PFSK-1 (cell line): ENCODE measurements at regions not wholly inside any gene's neighbourhood (a gene's known extent, or its start where the extent isn't known, plus 50 kb on each side); places are given as distances from the start of the nearest gene placed in this dataset.
A peak's percentile ranks its signal among the peaks of the same experiment; 100 is the strongest.

Source experiments
- FOXP2 ChIP-seq: optimal IDR thresholded peaks from 2 replicates; pipeline ENCODE3; 2011; ENCODE audit warnings: borderline replicate concordance, control low read depth, inconsistent platforms; ENCODE audit not compliant: insufficient read depth; ENCODE audit errors: extremely low read length, extremely low read depth
- POLR2AphosphoS5 ChIP-seq: IDR thresholded peaks from 2 replicates; pipeline ENCODE4 v1.6.1; 2012; ENCODE audit warnings: low read depth, mild to moderate bottlenecking, control low read depth, low read length, moderate library complexity
- SIN3A ChIP-seq: IDR thresholded peaks from 2 replicates; pipeline ENCODE4 v1.6.1; 2012; ENCODE audit warnings: mild to moderate bottlenecking, low read length, moderate library complexity, borderline replicate concordance; ENCODE audit not compliant: insufficient read depth
- TAF1 ChIP-seq: IDR thresholded peaks from 2 replicates; pipeline ENCODE4 v1.6.1; 2012; ENCODE audit warnings: low read length, control low read depth, borderline replicate concordance; ENCODE audit not compliant: insufficient read depth
- TF ChIP-seq, protein P1 (sequence below), 2 experiments: IDR thresholded peaks; 2 replicates each; pipeline versions ENCODE4 v1.6.1 to v1.8.0; 2011 to 2012; ENCODE audit warnings: low read depth in 2 of 2, low read length in 2 of 2, control low read depth in 1 of 2, inconsistent platforms in 1 of 2, mild to moderate bottlenecking in 1 of 2, moderate library complexity in 1 of 2; ENCODE audit not compliant: insufficient read depth in 1 of 2

DNA sequence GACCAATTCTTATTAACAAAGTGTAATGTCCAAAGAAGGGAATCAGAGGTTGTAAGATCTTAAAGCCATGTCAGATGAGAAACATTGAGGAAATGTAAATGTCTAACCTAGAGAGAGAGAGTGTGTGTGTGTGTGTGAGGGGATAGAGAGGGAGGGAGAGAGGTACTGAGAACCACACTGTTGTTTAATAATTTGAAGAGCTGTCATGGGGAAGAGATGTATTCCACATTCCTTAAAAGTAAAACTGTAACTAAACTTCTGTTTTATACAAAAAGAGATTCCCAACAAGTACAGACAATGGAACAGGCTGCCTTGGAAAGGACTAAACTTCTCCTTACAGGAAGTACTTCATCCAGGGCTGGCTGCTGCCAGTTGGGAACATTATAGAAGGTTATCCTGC is 68.9 kb upstream of the BOC start:
- TF ChIP-seq POLR2AphosphoS5 (no peak), SIN3A (no peak), FOXP2 (no peak), TAF1 (no peak)
- TF ChIP-seq, protein P1, sequence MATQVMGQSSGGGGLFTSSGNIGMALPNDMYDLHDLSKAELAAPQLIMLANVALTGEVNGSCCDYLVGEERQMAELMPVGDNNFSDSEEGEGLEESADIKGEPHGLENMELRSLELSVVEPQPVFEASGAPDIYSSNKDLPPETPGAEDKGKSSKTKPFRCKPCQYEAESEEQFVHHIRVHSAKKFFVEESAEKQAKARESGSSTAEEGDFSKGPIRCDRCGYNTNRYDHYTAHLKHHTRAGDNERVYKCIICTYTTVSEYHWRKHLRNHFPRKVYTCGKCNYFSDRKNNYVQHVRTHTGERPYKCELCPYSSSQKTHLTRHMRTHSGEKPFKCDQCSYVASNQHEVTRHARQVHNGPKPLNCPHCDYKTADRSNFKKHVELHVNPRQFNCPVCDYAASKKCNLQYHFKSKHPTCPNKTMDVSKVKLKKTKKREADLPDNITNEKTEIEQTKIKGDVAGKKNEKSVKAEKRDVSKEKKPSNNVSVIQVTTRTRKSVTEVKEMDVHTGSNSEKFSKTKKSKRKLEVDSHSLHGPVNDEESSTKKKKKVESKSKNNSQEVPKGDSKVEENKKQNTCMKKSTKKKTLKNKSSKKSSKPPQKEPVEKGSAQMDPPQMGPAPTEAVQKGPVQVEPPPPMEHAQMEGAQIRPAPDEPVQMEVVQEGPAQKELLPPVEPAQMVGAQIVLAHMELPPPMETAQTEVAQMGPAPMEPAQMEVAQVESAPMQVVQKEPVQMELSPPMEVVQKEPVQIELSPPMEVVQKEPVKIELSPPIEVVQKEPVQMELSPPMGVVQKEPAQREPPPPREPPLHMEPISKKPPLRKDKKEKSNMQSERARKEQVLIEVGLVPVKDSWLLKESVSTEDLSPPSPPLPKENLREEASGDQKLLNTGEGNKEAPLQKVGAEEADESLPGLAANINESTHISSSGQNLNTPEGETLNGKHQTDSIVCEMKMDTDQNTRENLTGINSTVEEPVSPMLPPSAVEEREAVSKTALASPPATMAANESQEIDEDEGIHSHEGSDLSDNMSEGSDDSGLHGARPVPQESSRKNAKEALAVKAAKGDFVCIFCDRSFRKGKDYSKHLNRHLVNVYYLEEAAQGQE (IDR thresholded peaks at IDR 0.05; ENCODE audit: insufficient read depth in 1 of 2, low read depth in 2 of 2, low read length in 2 of 2): no peak

DNA sequence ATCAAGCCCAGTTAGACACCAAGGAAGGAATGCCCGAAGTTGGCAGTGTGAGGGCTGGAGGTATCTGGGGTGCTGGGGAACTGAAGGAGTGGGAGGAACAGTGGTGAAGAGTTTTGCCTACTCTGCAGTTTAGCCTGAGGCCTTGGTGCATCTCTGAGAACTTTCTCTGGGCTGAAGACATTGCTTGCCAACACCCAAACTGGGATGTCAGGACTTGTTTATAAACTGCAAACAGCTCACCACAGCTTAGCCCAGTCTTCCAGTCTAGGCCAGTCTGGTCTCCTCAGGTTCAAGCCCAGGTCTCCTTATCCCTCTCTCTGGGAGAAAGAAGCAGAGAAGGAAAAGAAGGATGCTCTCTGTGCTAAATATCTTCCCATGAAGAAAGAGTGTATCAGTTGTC is 68.0 kb upstream of the BOC start:
- TF ChIP-seq FOXP2: no peak
- no peak for TF ChIP-seq SIN3A
- TF ChIP-seq POLR2AphosphoS5: no peak
- TF ChIP-seq, protein P1 (IDR thresholded peaks at IDR 0.05; ENCODE audit: insufficient read depth in 1 of 2, low read depth in 2 of 2, low read length in 2 of 2): no peak
- no peak for TF ChIP-seq TAF1

DNA sequence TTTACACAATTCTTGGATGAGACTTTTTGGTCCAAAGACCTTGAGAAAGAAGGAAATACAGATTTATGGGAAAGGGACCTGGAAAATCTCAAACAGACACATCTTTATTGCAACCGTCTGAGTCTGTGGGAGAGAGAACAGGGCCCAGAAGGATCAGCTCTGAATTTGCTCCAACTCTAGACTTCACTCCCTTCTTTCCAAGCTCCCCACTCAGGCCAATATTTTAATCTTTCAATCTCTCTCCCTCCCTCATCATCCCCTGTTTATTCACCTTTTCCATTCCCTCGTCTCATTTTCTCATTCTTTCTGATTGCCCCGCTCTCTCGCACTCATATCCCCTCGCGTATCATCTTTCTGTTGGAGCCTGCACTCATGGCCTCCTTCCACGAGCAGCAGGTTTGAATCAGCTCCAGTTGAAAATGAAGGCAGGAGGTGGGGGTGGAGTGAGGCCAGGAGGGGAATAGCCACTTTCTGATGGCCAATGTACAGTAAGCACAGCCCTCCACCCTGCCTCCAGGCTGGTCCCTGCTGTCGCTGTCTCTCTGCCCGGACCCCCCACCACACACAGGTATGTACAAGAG is 63.6 kb upstream of the BOC start:
- TF ChIP-seq, protein P1 (IDR thresholded peaks at IDR 0.05; ENCODE audit: insufficient read depth in 1 of 2, low read depth in 2 of 2, low read length in 2 of 2): no peak
- peak; percentile 25; the same call in 1 of the 2 replicates for TF ChIP-seq TAF1

DNA sequence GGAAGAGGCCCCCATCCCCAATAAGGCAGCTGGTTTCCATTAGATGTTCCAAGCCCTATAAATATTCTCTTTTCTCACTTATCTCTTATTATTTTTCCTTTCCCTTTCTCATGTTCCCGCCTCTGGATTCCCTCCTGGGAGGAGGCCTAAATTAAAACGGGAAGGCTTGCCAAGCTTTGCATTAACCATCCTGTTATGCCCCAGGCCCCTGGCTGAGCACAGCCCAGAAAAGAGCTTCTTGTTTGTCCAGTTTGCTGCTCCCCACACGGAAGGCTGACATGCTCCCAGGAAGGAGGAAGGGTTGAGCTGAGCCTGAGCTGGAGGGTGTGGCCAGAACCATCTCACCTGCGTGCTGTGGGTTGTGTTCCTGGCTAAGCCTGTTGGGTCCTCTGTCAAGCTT is 63.1 kb upstream of the BOC start:
- TF ChIP-seq TAF1: no peak
- TF ChIP-seq, protein P1 (IDR thresholded peaks at IDR 0.05; ENCODE audit: insufficient read depth in 1 of 2, low read depth in 2 of 2, low read length in 2 of 2): no peak
- TF ChIP-seq FOXP2: no peak
- no peak for TF ChIP-seq SIN3A
- no peak for TF ChIP-seq POLR2AphosphoS5

DNA sequence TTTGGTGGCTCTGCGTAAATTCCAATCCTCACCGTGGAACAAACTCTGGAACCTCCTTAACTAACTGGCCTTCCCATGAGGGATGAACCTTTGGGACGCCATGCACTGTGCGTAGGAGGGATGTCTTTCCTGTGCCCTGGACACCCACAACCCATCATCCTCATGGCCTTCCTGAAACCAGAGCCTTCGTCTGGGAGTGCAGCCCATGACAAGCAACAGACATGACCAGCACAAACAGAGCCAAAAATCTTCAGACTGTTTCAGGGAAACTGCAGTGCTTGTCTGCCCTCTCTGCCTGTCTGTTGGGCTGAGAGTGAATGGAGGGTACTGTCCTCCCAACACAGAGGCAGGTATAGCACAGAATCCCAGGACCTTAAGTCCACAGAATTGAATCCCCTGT is 61.1 kb upstream of the BOC start:
- TF ChIP-seq, protein P1 (IDR thresholded peaks at IDR 0.05; ENCODE audit: insufficient read depth in 1 of 2, low read depth in 2 of 2, low read length in 2 of 2): no peak
- TF ChIP-seq SIN3A (no peak), POLR2AphosphoS5 (no peak), TAF1 (no peak), FOXP2 (no peak)
